Activated T-helper 2 cell treated with anti-CD3 and anti-CD28 coated beads, Interferon-gamma antibody, Interleukin-2, Interleukin-4, amounts not matched to agents 10 μg/mL and 5 μg/mL and 100 μg/mL, durations not matched to agents 14 hours and 24 hours and 36 hours (primary cell): ENCODE measurements at regions not wholly inside any gene's neighbourhood (a gene's known extent, or its start where the extent isn't known, plus 50 kb on each side); places are given as distances from the start of the nearest gene placed in this dataset.
A peak's percentile ranks its signal among the peaks of the same experiment; 100 is the strongest.
"Not testable (repeated sequence)": the region's sequence is repeated elsewhere in the genome, so short reads cannot be mapped to it uniquely, and the experiment has no call there.

ENCODE experiments used
- DNase-seq: peaks from one replicate; pipeline ENCODE4 v3.0.0; 2021; ENCODE audit warnings: low spot score
- H3K27ac Mint-ChIP-seq: one replicate; pipeline ENCODE4 v1.8.0; 2021; ENCODE audit warnings: mixed read lengths
- H3K27me3 Mint-ChIP-seq: one replicate; pipeline ENCODE4 v1.8.0; 2021; ENCODE audit warnings: low read depth, mixed read lengths
- H3K36me3 Mint-ChIP-seq: one replicate; pipeline ENCODE4 v1.8.0; 2021; ENCODE audit warnings: low read depth, mixed read lengths
- H3K4me1 Mint-ChIP-seq: one replicate; pipeline ENCODE4 v1.8.0; 2021; ENCODE audit warnings: low read depth, mixed read lengths
- H3K4me3 Mint-ChIP-seq: one replicate; pipeline ENCODE4 v1.8.0; 2021; ENCODE audit warnings: low read depth, mild to moderate bottlenecking, moderate library complexity, mixed read lengths
- H3K9me3 Mint-ChIP-seq: one replicate; pipeline ENCODE4 v1.8.0; 2021; ENCODE audit warnings: mixed read lengths
- intact Hi-C: fragments of 100-400 bp; cut with micrococcal nuclease; formaldehyde crosslinking; loops from one replicate; pipeline ENCODE4 v1.15.1; 2023

GRCh38 chr3:8355346-8355745, 146.3 kb upstream of the LMCD1 start:
- H3K27ac Mint-ChIP-seq = no peak overlapping the region
- intact Hi-C loops = no loop called here
- no peaks in the 10 kb centered on the region for H3K27me3 Mint-ChIP-seq
- H3K4me3 Mint-ChIP-seq = no peak overlapping the region
- H3K36me3 Mint-ChIP-seq = peaks cover 26% of the 10 kb centered on the region
- DNase-seq = no peak
- H3K9me3 Mint-ChIP-seq = peaks cover 23% of the 10 kb centered on the region
- peaks cover 19% of the 10 kb centered on the region for H3K4me1 Mint-ChIP-seq

- H3K4me3 Mint-ChIP-seq, H3K27ac Mint-ChIP-seq, intact Hi-C loops, DNase-seq, H3K27me3 Mint-ChIP-seq: not testable (repeated sequence)
- Mint-ChIP-seq H3K9me3 (peaks cover 27% of the 10 kb centered on the region), H3K4me1 (peaks cover 19% of the 10 kb centered on the region), H3K36me3 (peaks cover 26% of the 10 kb centered on the region)
These were observed 145.6 kb upstream of the LMCD1 start for GRCh38 chr3:8356066-8356465.

- H3K4me1 Mint-ChIP-seq = peaks cover 19% of the 10 kb centered on the region
- intact Hi-C loops = no loop called here
- H3K36me3 Mint-ChIP-seq = peaks cover 28% of the 10 kb centered on the region
- no peaks in the 10 kb centered on the region for H3K27me3 Mint-ChIP-seq
- peak overlapping the region; percentile 76 for H3K27ac Mint-ChIP-seq
- DNase-seq = no peak
- peaks cover 36% of the 10 kb centered on the region for H3K9me3 Mint-ChIP-seq
- H3K4me3 Mint-ChIP-seq = no peak overlapping the region
These were observed 143.8 kb upstream of the LMCD1 start for GRCh38 chr3:8357859-8358258.

- intact Hi-C loops = no loop called here
- Mint-ChIP-seq H3K4me1 (peaks cover 19% of the 10 kb centered on the region), H3K4me3 (no peak overlapping the region), H3K27me3 (peaks cover 5% of the 10 kb centered on the region), H3K27ac (no peak overlapping the region), H3K9me3 (peaks cover 38% of the 10 kb centered on the region), H3K36me3 (peaks cover 28% of the 10 kb centered on the region)
- no peak for DNase-seq
These were observed 142.5 kb upstream of the LMCD1 start for GRCh38 chr3:8359133-8359532.

- H3K27me3 Mint-ChIP-seq = peaks cover 24% of the 10 kb centered on the region
- H3K9me3 Mint-ChIP-seq = peaks cover 26% of the 10 kb centered on the region
- intact Hi-C loops = no loop called here
- no peaks in the 10 kb centered on the region for H3K4me1 Mint-ChIP-seq
- H3K4me3 Mint-ChIP-seq = no peak overlapping the region
- no peak overlapping the region for H3K27ac Mint-ChIP-seq
- peaks cover 12% of the 10 kb centered on the region for H3K36me3 Mint-ChIP-seq
- no peak for DNase-seq
These were observed 138.4 kb upstream of the LMCD1 start for GRCh38 chr3:8363200-8363599.

GRCh38 chr3:8365541-8365940, 136.1 kb upstream of the LMCD1 start:
- peaks cover 2% of the 10 kb centered on the region for H3K36me3 Mint-ChIP-seq
- peaks cover 24% of the 10 kb centered on the region for H3K27me3 Mint-ChIP-seq
- no peak overlapping the region for H3K27ac Mint-ChIP-seq
- H3K9me3 Mint-ChIP-seq = peaks cover 17% of the 10 kb centered on the region
- no peak for DNase-seq
- H3K4me1 Mint-ChIP-seq = no peaks in the 10 kb centered on the region
- intact Hi-C loops = no loop called here
- no peak overlapping the region for H3K4me3 Mint-ChIP-seq

GRCh38 chr3:8366219-8366810, 135.3 kb upstream of the LMCD1 start:
- Mint-ChIP-seq H3K4me1 (no peaks in the 10 kb centered on the region), H3K27ac (no peak overlapping the region), H3K27me3 (peaks cover 24% of the 10 kb centered on the region), H3K36me3 (peaks cover 1% of the 10 kb centered on the region), H3K9me3 (peaks cover 9% of the 10 kb centered on the region), H3K4me3 (no peak overlapping the region)
- intact Hi-C loops = no loop called here
- DNase-seq = no peak

- intact Hi-C loops = no loop called here
- H3K9me3 Mint-ChIP-seq = no peaks in the 10 kb centered on the region
- H3K4me3 Mint-ChIP-seq = no peak overlapping the region
- H3K27me3 Mint-ChIP-seq = peaks cover 21% of the 10 kb centered on the region
- no peaks in the 10 kb centered on the region for H3K36me3 Mint-ChIP-seq
- H3K4me1 Mint-ChIP-seq = no peaks in the 10 kb centered on the region
- no peak for DNase-seq
- H3K27ac Mint-ChIP-seq = no peak overlapping the region
These were observed 133.0 kb upstream of the LMCD1 start for GRCh38 chr3:8368598-8368997.

GRCh38 chr3:8369638-8370037, 132.0 kb upstream of the LMCD1 start:
- H3K9me3 Mint-ChIP-seq = no peaks in the 10 kb centered on the region
- intact Hi-C loops = no loop called here
- no peaks in the 10 kb centered on the region for H3K4me1 Mint-ChIP-seq
- no peak for DNase-seq
- no peak overlapping the region for H3K4me3 Mint-ChIP-seq
- H3K27ac Mint-ChIP-seq = no peak overlapping the region
- peaks cover 16% of the 10 kb centered on the region for H3K27me3 Mint-ChIP-seq
- H3K36me3 Mint-ChIP-seq = no peaks in the 10 kb centered on the region

- intact Hi-C loops = no loop called here
- Mint-ChIP-seq H3K4me3 (no peak overlapping the region), H3K9me3 (no peaks in the 10 kb centered on the region), H3K4me1 (no peaks in the 10 kb centered on the region), H3K27me3 (peaks cover 16% of the 10 kb centered on the region), H3K27ac (no peak overlapping the region), H3K36me3 (no peaks in the 10 kb centered on the region)
- DNase-seq = no peak
These were observed 130.5 kb upstream of the LMCD1 start for GRCh38 chr3:8371085-8371551.

- intact Hi-C loops = no loop called here
- Mint-ChIP-seq H3K36me3 (no peaks in the 10 kb centered on the region), H3K4me3 (no peak overlapping the region)
These were observed 129.6 kb upstream of the LMCD1 start for GRCh38 chr3:8371960-8372463.

GRCh38 chr3:8380904-8381704, 120.5 kb upstream of the LMCD1 start:
- Mint-ChIP-seq H3K36me3 (no peaks in the 10 kb centered on the region), H3K4me1 (no peaks in the 10 kb centered on the region), H3K4me3 (no peak overlapping the region), H3K27me3 (no peaks in the 10 kb centered on the region), H3K9me3 (no peaks in the 10 kb centered on the region), H3K27ac (no peak overlapping the region)
- no peak for DNase-seq
- intact Hi-C loops = no loop called here

More at GRCh38 chr3:8371960-8372463, 129.6 kb upstream of the LMCD1 start:
- H3K9me3 Mint-ChIP-seq = no peaks in the 10 kb centered on the region
- no peaks in the 10 kb centered on the region for H3K4me1 Mint-ChIP-seq
- peaks cover 10% of the 10 kb centered on the region for H3K27me3 Mint-ChIP-seq
- DNase-seq = no peak
- H3K27ac Mint-ChIP-seq = no peak overlapping the region
